ENCODE measurements at regions not wholly inside any gene's neighbourhood (a gene's known extent, or its start where the extent isn't known, plus 50 kb on each side); places are given as distances from the start of the nearest gene placed in this dataset.

- Histone ChIP-seq H4K8ac (ENCODE audit: low read depth in 2 of 2, low read length in 2 of 2) (no peak overlapping the region), H2BK5ac (ENCODE audit: low read depth, low read length, poor library complexity, severe bottlenecking) (no peak overlapping the region), H3K4me1 (ENCODE audit: control insufficient read depth, insufficient read depth, low read length) (no peaks in the 10 kb centered on the region), H2BK20ac (ENCODE audit: low read depth, low read length) (no peak overlapping the region), H4K91ac (ENCODE audit: insufficient read depth, low read depth, low read length) (no peak overlapping the region), H3K4me3 (ENCODE audit: insufficient read depth, low read depth, low read length) (no peak overlapping the region), H3K4me2 (ENCODE audit: low read depth, low read length) (no peak overlapping the region), H3K9ac (ENCODE audit: low read depth, low read length) (no peak overlapping the region), H3K27ac (ENCODE audit: insufficient read depth, low read length) (no peak overlapping the region), H3K14ac (replicated peaks; ENCODE audit: low read depth, low read length) (no peak overlapping the region), H4K5ac (ENCODE audit: low read depth, low read length) (no peak overlapping the region), H2BK120ac (ENCODE audit: low read depth, low read length) (no peak overlapping the region), H3K9me1 (ENCODE audit: insufficient read depth, low read length) (no peaks in the 10 kb centered on the region), H3K23ac (ENCODE audit: low read depth, low read length) (no peak overlapping the region), H3K79me1 (ENCODE audit: low read depth in 1 of 2, low read length in 2 of 2) (no peaks in the 10 kb centered on the region), H3K27me3 (ENCODE audit: control insufficient read depth, insufficient read depth, low read length) (no peaks in the 10 kb centered on the region), H2AK9ac (replicated peaks; ENCODE audit: low read depth, low read length, poor library complexity) (no peak overlapping the region), H2AK5ac (ENCODE audit: low read depth, low read length) (no peak overlapping the region), H3K36me3 (ENCODE audit: control insufficient read depth, insufficient read depth, low read length) (no peaks in the 10 kb centered on the region), H2AFZ (replicated peaks; ENCODE audit: low read length, poor library complexity) (no peak overlapping the region), H3K18ac (ENCODE audit: low read depth, low read length) (no peak overlapping the region), H3K4ac (ENCODE audit: low read depth, low read length) (no peak overlapping the region), H3K9me3 (ENCODE audit: control insufficient read depth, insufficient read depth, low read length) (peaks cover 18% of the 10 kb centered on the region), H3K56ac (ENCODE audit: extremely low read depth, insufficient read depth, low read length) (no peak overlapping the region), H2BK15ac (ENCODE audit: low read depth, low read length) (no peak overlapping the region), H4K20me1 (ENCODE audit: insufficient read depth, low read length) (no peaks in the 10 kb centered on the region)
- TF ChIP-seq CEBPB (IDR thresholded peaks at IDR 0.05; ENCODE audit: low read depth, low read length): no peak
- TF ChIP-seq RFX5 (IDR thresholded peaks at IDR 0.05; ENCODE audit: low read depth, low read length): no peak
- no peak for TF ChIP-seq MAZ (IDR thresholded peaks at IDR 0.05; ENCODE audit: borderline replicate concordance, low read depth, low read length)
- no peak for TF ChIP-seq RCOR1 (IDR thresholded peaks at IDR 0.05; ENCODE audit: insufficient replicate concordance, low read length)
- no peak for TF ChIP-seq BHLHE40 (IDR thresholded peaks at IDR 0.05; ENCODE audit: low read depth, low read length)
- no peak for TF ChIP-seq CHD1 (IDR thresholded peaks at IDR 0.05; ENCODE audit: low read depth, low read length)
- TF ChIP-seq SMC3 (IDR thresholded peaks at IDR 0.05; ENCODE audit: low read depth, low read length): no peak
- TF ChIP-seq USF2 (IDR thresholded peaks at IDR 0.05; ENCODE audit: low read depth, low read length): no peak
- no peak for TF ChIP-seq NFE2L2 (IDR thresholded peaks at IDR 0.05; ENCODE audit: low read depth, low read length)
- no peak for TF ChIP-seq MAFK (IDR thresholded peaks at IDR 0.05; ENCODE audit: low read depth, low read length)
- dilution Hi-C loops (cut with HindIII; ENCODE audit: low sequenced_read_pairs, unreplicated experiment) (no loop called here), in situ Hi-C loops (cut with MboI; ENCODE audit: low sequenced_read_pairs) (no loop called here), intact Hi-C loops (cut with micrococcal nuclease) (no loop called here)
- BruUV-seq (replicated peaks): no TSS peak
- ChIA-PET POLR2A (ENCODE audit: unreplicated experiment) (no interaction called here), CTCF (no interaction called here)
- WGBS, 2 experiments (ENCODE audit: extremely low coverage in 2 of 2, insufficient read length in 1 of 2): no CpG with 5 or more reads among the region's 9 CpGs
- DNase-seq: no peak
- no peak for ATAC-seq (ENCODE audit: low read depth)
Observed at GRCh38 chr2:16117791-16118610, 177.7 kb downstream of the MYCN start.

Data from IMR-90 (cell line).